A549 (cell line): ENCODE measurements at regions not wholly inside any gene's neighbourhood (a gene's known extent, or its start where the extent isn't known, plus 50 kb on each side); places are given as distances from the start of the nearest gene placed in this dataset.

ENCODE experiments used
- ATAC-seq, 2 experiments: fragments of 200-7000 bp in 1 of 2; fragments of >200 bp in 1 of 2; cut with Nextera tagmentation in 1 of 2; cut with Tn5 transposase in 1 of 2; 3 replicates each; pipeline versions ENCODE4 v1.8.0 to v1.9.1; 2018 to 2020; ENCODE audit warnings: mild to moderate bottlenecking in 1 of 2, moderate library complexity in 1 of 2
- CTCF ChIA-PET: fragments of 300-600 bp; sonication (Branson Sonifier 250); formaldehyde crosslinking; extraction: SDS; loops from one replicate; lab custom pipeline; 2021; ENCODE audit warnings: antibody characterized with exemption, inconsistent platforms; lab: Yijun Ruan, JAX
- POLR2A ChIA-PET: fragments of 350-600 bp; formaldehyde crosslinking; extraction: SDS; loops from one replicate; lab custom pipeline; 2021; ENCODE audit warnings: antibody characterized with exemption, inconsistent platforms; lab: Yijun Ruan, JAX
- DNase-seq, 2 experiments: peaks; one replicate each; pipeline versions ENCODE4 v3.0.0 to v3.0.0-alpha.2; 2011 to 2016; ENCODE audit warnings: low read depth in 1 of 2, low spot score in 1 of 2
- FAIRE-seq: peaks from 2 replicates; lab custom pipeline; 2011; peaks lifted over from hg19 to GRCh38; lab: Jason Lieb, UNC
- H3K27ac ChIP-seq, 2 experiments: fragments of >200 bp; sonication (Bioruptor Twin); formaldehyde crosslinking; 3 replicates each; pipeline ENCODE4 v1.5.1; 2016 to 2017
- H3K4me1 ChIP-seq: fragments of >200 bp; sonication (Bioruptor Twin); formaldehyde crosslinking; 3 replicates; pipeline ENCODE4 v1.6.1; 2016
- H3K4me2 ChIP-seq: fragments of >200 bp; sonication (Bioruptor Twin); formaldehyde crosslinking; 3 replicates; pipeline ENCODE4 v1.6.1; 2016
- H3K4me3 ChIP-seq: fragments of >200 bp; sonication (Bioruptor Twin); formaldehyde crosslinking; 3 replicates; pipeline ENCODE4 v1.5.1; 2016
- H3K9me3 ChIP-seq: fragments of >200 bp; sonication (Bioruptor Twin); formaldehyde crosslinking; 3 replicates; pipeline ENCODE4 v1.6.1; 2016
- CBX8 ChIP-seq: fragments of 200-600 bp; sonication (generic); IDR thresholded peaks from 2 replicates; pipeline ENCODE4 v1.6.1; 2016
- CHD2 ChIP-seq: fragments of 150-350 bp; IDR thresholded peaks from 2 replicates; pipeline ENCODE4 v1.6.1; 2014; ENCODE audit warnings: low read length; ENCODE audit not compliant: partially characterized antibody
- CHD4 ChIP-seq: fragments of 200-600 bp; sonication (generic); IDR thresholded peaks from 2 replicates; pipeline ENCODE4 v1.6.1; 2016; ENCODE audit warnings: antibody characterized with exemption, mild to moderate bottlenecking, borderline replicate concordance
- EHF ChIP-seq: fragments of 250-450 bp; sonication (Bioruptor Pico); IDR thresholded peaks from 2 replicates; pipeline ENCODE4 v1.5.0; 2020; ENCODE audit warnings: mild to moderate bottlenecking
- EHMT2 ChIP-seq: fragments of 200-600 bp; sonication (generic); IDR thresholded peaks from 2 replicates; pipeline ENCODE4 v1.6.1; 2016; ENCODE audit warnings: antibody characterized with exemption, low read depth, mild to moderate bottlenecking, moderate library complexity
- ESRRA ChIP-seq: fragments of 150-350 bp; IDR thresholded peaks from 2 replicates; pipeline ENCODE4 v1.6.1; 2014; ENCODE audit warnings: mild to moderate bottlenecking, low read length, borderline replicate concordance
- HDAC2 ChIP-seq: fragments of 200-600 bp; sonication (generic); IDR thresholded peaks from 2 replicates; pipeline ENCODE4 v1.6.1; 2016
- HMGXB4 ChIP-seq: fragments of 250-450 bp; sonication (Bioruptor Pico); IDR thresholded peaks from 2 replicates; pipeline ENCODE4 v1.5.0; 2021; ENCODE audit warnings: mild to moderate bottlenecking, moderate library complexity, borderline replicate concordance
- KDM1A ChIP-seq: fragments of 200-600 bp; sonication (generic); IDR thresholded peaks from 2 replicates; pipeline ENCODE4 v1.6.1; 2016; ENCODE audit warnings: low read depth, mild to moderate bottlenecking
- KDM5A ChIP-seq: fragments of 200-600 bp; sonication (generic); IDR thresholded peaks from 2 replicates; pipeline ENCODE4 v1.6.1; 2016; ENCODE audit warnings: antibody characterized with exemption, mild to moderate bottlenecking
- MAFK ChIP-seq: fragments of 450-650 bp; IDR thresholded peaks from 2 replicates; pipeline ENCODE4 v1.6.1; 2014; ENCODE audit not compliant: partially characterized antibody
- NPAS2 ChIP-seq: fragments of 250-450 bp; sonication (Bioruptor Pico); IDR thresholded peaks from 2 replicates; pipeline ENCODE4 v1.8.0; 2022; ENCODE audit warnings: mild to moderate bottlenecking, moderate library complexity, borderline replicate concordance
- NR3C1 ChIP-seq: fragments of >200 bp; sonication (Bioruptor Twin); formaldehyde crosslinking; IDR thresholded peaks from 3 replicates; pipeline ENCODE4 v1.6.1; 2017
- PBX3 ChIP-seq: IDR thresholded peaks from 2 replicates; pipeline ENCODE4 v1.6.1; 2012
- POLR2AphosphoS2 ChIP-seq: conservative IDR thresholded peaks from 2 replicates; pipeline ENCODE4 v1.6.1; 2012; ENCODE audit warnings: low read length, improper control_type of control experiment, inconsistent platforms
- REST ChIP-seq: fragments of 200-600 bp; sonication (generic); IDR thresholded peaks from 2 replicates; pipeline ENCODE4 v1.6.1; 2016; ENCODE audit warnings: antibody characterized with exemption, mild to moderate bottlenecking, moderate library complexity
- RFX5 ChIP-seq: fragments of 450-650 bp; IDR thresholded peaks from 2 replicates; pipeline ENCODE4 v1.7.1; 2014; ENCODE audit warnings: antibody characterized with exemption, mild to moderate bottlenecking, moderate library complexity
- SREBF2 ChIP-seq: fragments of 450-650 bp; IDR thresholded peaks from 2 replicates; pipeline ENCODE4 v1.6.1; 2014; ENCODE audit warnings: mild to moderate bottlenecking, moderate library complexity
- ZC3H11A ChIP-seq: fragments of 450-650 bp; IDR thresholded peaks from 2 replicates; pipeline ENCODE4 v1.6.1; 2014; ENCODE audit warnings: antibody characterized with exemption, mild to moderate bottlenecking
- WGBS: methylation state at CpG from one replicate; pipeline ENCODE4 v1.1.6; 2017; ENCODE audit errors: missing lambda C conversion rate; 5-methylcytosine and 5-hydroxymethylcytosine counted together
- TF ChIP-seq, protein P1 (sequence below): IDR thresholded peaks from 2 replicates; pipeline ENCODE4 v1.6.1; 2012; ENCODE audit warnings: low read depth, borderline replicate concordance
- TF ChIP-seq, protein P2 (sequence below): fragments of >200 bp; sonication (Bioruptor Twin); formaldehyde crosslinking; IDR thresholded peaks from 2 replicates; pipeline ENCODE4 v1.6.1; 2016

GRCh38 chr6:10302566-10303235 lies 112.2 kb downstream of the TFAP2A start:
- Histone ChIP-seq H3K27ac (no peak overlapping the region), H3K4me3 (no peak overlapping the region), H3K4me2 (no peak overlapping the region), H3K9me3 (no peaks in the 10 kb centered on the region), H3K4me1 (peaks cover 14% of the 10 kb centered on the region)
- FAIRE-seq: no peak
- 63% methylated on average over 6 of the region's 6 CpGs for WGBS
- ChIA-PET CTCF (interaction anchor here (1.0 kb wide), 1 partner anchor 20 kb away, joined by 4 read pairs; no protein-coding TSS in a partner anchor), POLR2A (no interaction called here)
- DNase-seq: no peak
- ATAC-seq: no peak
- TF ChIP-seq EHF: no peak
- no peak for TF ChIP-seq HMGXB4 (CRISPR knock-in tag)
- no peak for TF ChIP-seq CHD2
- no peak for TF ChIP-seq KDM1A
- TF ChIP-seq, protein P1, sequence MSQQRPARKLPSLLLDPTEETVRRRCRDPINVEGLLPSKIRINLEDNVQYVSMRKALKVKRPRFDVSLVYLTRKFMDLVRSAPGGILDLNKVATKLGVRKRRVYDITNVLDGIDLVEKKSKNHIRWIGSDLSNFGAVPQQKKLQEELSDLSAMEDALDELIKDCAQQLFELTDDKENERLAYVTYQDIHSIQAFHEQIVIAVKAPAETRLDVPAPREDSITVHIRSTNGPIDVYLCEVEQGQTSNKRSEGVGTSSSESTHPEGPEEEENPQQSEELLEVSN: no peak
- TF ChIP-seq HDAC2: no peak
- TF ChIP-seq KDM5A: no peak
- no peak for TF ChIP-seq REST
- no peak for TF ChIP-seq ZC3H11A
- no peak for TF ChIP-seq EHMT2
- no peak for TF ChIP-seq PBX3
- TF ChIP-seq CBX8: no peak

DNA sequence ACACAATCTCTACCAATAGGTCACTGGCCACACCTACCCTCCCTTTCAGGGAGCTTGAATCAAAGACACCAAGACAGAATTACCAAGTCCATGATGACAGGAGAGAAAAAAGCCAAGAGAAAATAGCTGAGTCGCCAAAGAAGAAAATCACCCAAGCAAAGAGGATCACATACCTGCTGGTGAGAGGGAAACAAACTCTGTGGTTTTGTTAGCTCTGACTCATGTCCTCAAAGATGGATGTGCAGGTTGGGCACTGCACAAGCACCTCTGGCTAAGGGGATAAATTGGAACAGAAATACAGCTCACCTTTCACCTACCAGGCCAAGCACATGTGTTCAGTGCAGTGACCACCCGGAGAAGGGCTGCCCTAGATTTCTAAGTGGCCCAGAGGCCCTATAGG lies 114.8 kb downstream of the TFAP2A start:
- WGBS: 84% methylated on average over 2 of the region's 2 CpGs
- ChIA-PET POLR2A (no interaction called here), CTCF (no interaction called here)
- FAIRE-seq: no peak
- Histone ChIP-seq H3K4me1 (no peaks in the 10 kb centered on the region), H3K9me3 (no peaks in the 10 kb centered on the region), H3K27ac (no peak overlapping the region), H3K4me3 (no peak overlapping the region), H3K4me2 (no peak overlapping the region)
- peak in 1 of 2 experiments; percentile 12 for DNase-seq
- ATAC-seq: no peak
- TF ChIP-seq MAFK: peak; percentile 77
- TF ChIP-seq, protein P2, sequence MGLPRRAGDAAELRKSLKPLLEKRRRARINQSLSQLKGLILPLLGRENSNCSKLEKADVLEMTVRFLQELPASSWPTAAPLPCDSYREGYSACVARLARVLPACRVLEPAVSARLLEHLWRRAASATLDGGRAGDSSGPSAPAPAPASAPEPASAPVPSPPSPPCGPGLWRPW: no peak
- TF ChIP-seq CHD2: no peak

- no peak overlapping the region for H3K4me2 ChIP-seq
- H3K9me3 ChIP-seq: no peaks in the 10 kb centered on the region
- ATAC-seq: no peak
- POLR2A ChIA-PET: no interaction called here
- H3K27ac ChIP-seq: no peak overlapping the region
- no peak for TF ChIP-seq CHD4
- TF ChIP-seq POLR2AphosphoS2: no peak
- TF ChIP-seq ESRRA: no peak
- no peak for TF ChIP-seq RFX5
- no peak for TF ChIP-seq NR3C1
- TF ChIP-seq KDM1A: no peak
- TF ChIP-seq NPAS2 (CRISPR knock-in tag): no peak
- TF ChIP-seq SREBF2: no peak
- DNase-seq: no peak
- WGBS: 58% methylated on average over 4 of the region's 4 CpGs
- no peak for FAIRE-seq
- H3K4me1 ChIP-seq: no peaks in the 10 kb centered on the region
- CTCF ChIA-PET: no interaction called here
- no peak overlapping the region for H3K4me3 ChIP-seq
These were observed 117.0 kb downstream of the TFAP2A start for GRCh38 chr6:10297832-10298231.
